GM19467 (cell line): ENCODE measurements at regions not wholly inside any gene's neighbourhood (a gene's known extent, or its start where the extent isn't known, plus 50 kb on each side); places are given as distances from the start of the nearest gene placed in this dataset.
"Not testable (repeated sequence)": the region's sequence is repeated elsewhere in the genome, so short reads cannot be mapped to it uniquely, and the experiment has no call there.

Experiments
- ATAC-seq: cut with Tn5 transposase; IDR thresholded peaks from one replicate; pipeline ENCODE4 v1.9.1; 2021; ENCODE audit warnings: mild to moderate bottlenecking, moderate library complexity; ENCODE audit not compliant: unreplicated experiment

DNA sequence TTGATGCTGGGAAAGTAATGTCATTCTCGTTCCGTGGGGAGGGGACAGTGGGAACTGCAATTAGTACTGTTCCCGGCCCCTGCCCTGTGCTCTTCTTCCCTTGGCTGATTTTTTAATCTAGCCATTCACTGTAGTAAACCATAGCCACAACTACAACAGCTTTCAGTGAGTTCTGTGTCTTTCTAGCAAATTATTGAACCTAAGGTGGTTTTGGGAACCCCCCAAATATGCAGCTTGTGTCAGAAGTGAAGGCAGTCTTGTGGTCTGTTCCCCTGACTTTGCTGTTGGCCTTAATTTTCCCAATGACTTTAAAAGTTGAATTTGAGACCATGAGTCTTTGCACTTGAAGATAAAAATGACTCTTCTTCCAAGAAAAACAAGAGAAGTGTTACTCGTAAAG, 114.3 kb upstream of the ETV6 start:
- no peak for ATAC-seq

DNA sequence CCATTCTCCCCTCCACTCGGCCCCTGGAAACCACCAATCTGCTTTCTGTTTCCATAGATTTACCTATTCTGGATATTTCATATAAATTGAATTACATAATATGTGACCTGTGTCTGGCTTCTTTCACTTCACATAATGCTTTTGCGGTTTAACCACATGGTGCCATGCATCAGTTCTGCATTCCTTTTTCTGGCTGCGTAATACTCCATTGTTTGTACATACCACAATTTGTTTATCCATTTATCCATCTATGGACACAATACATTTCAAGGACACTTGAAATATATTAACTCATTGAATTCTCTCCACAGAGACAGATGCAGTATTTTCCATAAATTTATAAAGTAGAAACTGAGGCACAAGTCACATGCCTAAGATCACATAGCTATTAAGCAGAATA, 110.3 kb upstream of the ETV6 start:
- no peak for ATAC-seq

- ATAC-seq = no peak
These were observed 109.3 kb upstream of the ETV6 start for GRCh38 chr12:11540156-11540555.

GRCh38 chr12:11540615-11541310, 108.7 kb upstream of the ETV6 start:
- ATAC-seq = no peak

GRCh38 chr12:11542599-11542998, 106.9 kb upstream of the ETV6 start:
- no peak for ATAC-seq

DNA sequence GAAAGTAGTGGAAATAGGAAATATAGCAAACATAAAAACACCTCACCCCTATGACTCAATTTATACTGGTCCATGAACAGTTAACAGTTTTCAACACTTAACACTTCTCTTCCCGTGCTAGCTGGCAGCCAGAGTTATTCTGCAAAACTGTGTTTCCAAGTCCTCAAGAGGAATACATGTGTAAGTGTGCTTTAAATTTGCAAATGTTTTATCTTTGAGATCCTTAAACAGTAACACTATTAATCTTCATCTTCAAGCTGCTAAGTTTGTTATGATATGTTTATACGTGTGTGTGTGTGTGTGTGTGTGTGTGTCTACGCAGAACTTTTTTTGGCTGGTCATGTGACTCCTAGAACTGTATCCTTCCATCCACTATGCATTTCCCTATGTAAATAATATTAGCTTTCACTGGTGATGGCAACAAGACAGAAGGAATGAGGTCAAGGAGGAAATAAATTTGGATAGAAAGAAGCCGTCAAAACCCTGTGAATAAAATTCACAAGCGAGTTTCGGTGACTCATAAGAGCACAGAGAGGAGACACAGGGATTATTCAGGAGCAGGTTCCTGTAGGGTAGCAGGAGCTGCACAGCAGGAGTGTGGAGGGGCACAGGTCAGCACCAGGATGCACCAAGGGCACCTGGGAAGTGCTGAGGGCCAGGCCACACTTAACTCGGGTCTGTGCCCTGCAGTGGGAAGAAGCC, 105.9 kb upstream of the ETV6 start:
- ATAC-seq = no peak

DNA sequence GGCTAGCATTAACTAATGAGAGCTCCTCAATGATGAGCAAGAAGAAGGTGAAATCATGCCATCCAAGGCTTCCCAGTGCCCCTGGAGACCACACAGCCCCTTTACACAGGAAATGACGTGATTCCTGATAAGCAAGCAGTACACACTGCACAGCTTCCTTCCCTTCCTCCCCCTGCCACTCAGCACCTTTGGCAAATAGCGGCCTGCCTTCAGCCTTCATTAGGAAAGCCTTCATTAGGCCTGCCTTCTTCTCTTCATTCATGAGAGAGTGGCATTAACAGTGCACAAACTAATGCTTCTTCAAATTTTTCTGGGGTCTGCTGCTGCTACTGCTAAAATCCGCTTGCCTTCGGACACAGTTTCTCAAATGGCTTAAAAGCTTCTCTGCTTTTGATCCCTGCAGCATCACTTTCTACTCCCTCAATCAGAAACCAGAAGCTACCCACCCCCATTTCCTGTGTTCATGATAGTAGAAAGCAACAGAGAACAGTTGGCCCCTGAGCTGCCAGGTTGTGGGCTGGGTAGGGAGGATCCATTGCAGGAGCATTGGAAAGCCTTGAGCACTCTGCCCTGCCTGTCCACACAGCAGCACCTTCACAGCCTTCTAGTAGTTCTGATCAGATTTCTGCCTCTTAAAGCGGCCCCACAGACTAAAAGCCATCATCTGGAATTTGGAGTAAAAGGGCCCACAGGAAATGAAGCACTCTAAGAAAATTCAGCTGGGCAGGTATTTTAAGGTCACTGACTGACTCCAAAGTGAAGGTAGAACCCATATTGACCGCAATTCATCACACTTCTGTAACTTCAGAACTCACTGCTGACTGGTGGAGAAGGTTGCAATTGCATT, 103.8 kb upstream of the ETV6 start:
- peak; percentile 79 for ATAC-seq

DNA sequence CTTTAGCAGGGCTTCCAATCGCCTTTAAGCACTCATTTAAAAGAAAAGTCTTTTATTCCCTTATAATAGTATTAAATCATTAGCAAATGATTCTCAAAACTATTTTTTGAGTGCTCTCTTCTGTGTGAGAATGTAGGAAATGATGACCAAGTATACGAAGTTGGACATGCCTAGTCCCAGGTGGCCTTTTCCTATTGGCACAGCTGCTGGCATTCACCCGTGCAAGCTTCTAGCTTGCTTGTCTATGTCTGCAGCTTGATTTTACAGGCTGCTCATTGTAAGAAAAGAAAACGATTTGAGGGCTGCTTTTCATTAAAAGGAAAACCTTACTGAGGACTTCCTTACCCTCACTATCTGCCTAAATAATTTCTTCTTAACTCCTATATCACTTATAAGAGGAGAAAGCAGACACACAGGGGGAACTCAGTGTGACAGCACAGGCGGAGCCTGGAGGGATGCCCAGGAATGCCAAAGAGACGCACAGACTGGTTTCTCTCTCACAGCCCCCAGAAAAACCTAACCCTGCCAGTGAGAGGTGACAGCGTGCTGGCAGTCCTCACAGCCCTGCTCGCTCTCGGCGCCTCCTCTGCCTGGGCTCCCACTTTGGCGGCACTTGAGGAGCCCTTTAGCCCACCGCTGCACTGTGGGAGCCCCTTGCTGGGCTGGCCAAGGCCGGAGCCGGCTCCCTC, 102.7 kb upstream of the ETV6 start:
- not testable (repeated sequence) for ATAC-seq

DNA sequence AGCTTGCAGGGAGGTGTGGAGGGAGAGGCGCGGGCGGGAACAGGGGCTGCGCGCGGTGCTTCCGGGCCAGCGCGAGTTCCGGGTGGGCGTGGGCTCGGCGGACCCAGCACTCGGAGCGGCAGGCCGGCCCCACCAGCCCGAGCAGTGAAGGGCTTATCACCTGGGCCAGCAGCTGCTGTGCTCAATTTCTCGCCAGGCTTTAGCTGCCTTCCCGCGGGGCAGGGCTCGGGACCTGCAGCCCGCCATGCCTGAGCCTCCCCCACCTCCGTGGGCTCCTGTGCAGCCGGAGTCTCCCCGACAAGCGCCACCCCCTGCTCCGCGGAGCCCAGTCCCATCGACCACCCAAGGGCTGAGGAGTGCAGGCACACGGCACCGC, 102.2 kb upstream of the ETV6 start:
- ATAC-seq = not testable (repeated sequence)

GRCh38 chr12:11549119-11549518, 100.4 kb upstream of the ETV6 start:
- no peak for ATAC-seq

DNA sequence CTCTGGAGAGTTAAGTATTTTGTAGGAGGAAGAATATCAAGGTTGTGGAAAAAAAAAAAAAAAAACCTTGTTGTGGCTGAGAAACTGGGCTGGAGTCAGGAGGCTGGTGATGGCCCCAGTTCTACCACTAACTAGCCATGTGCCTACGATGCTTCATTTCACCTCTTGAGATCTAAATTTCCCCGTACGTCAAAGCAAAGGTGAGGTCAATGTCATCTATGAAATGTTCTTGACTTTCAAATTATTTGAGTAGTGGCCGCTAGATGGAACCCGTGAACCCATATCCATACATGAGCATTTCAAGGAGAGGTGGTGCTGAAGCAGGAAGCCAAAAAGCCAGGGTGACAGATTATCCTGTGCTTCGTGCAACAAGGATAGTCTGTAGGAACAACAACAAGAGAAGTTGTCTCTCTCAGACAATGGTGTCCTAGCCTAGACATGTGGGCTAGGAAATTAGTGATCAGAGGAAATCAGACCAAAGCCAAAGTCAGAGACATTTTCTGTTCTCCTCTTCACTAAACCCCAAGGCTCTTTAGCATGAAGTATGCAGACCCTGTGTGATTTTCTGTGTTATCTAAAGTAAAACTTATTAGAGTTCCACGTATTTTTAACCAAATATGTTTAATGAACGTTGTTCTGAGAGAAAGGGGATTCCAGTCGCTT, 95.5 kb upstream of the ETV6 start:
- peak; percentile 73 for ATAC-seq

DNA sequence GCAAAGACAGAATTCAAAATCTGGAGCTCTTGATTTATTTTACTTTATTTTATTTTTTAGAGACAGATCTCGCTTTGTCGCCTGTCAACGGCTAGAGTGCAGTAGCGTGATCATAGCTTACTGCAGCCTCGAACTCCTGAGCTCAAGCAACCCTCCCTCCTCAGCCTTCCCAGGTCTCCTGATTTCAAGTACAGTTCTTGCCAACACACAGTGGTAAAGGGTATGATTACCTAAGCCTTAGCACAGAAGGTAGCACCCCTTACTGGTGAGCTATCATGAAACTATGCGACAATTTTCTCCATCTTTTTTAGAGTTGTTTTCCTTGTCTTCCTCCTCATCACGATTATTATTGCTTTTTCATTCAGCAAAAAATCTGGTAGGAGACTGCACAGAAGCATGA, 94.3 kb upstream of the ETV6 start:
- ATAC-seq = no peak

- no peak for ATAC-seq
These were observed 93.5 kb upstream of the ETV6 start for GRCh38 chr12:11555743-11556625.

DNA sequence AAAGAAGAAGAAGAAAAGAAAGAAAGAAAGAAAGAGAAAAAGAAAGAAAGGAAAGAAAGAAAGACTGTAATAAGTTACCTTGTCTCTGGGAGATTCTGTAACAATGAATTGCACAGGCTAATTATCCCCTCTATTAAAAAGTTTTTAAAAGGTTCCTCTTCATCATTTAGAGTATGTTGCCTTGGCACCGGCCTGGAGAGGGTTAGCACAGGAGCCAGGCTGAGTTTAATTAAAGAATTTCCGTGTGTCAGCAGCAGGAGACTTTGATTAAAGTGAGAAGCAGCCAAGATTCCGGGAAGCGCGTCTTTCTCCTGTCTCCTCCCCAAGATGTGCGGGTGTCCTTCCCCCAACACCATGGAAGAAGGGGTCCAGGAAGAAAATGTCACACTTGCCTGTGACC, 92.8 kb upstream of the ETV6 start:
- ATAC-seq = no peak

GRCh38 chr12:11559626-11560340, 89.7 kb upstream of the ETV6 start:
- ATAC-seq = no peak

- ATAC-seq = no peak
These were observed 88.1 kb upstream of the ETV6 start for GRCh38 chr12:11561411-11561810.

DNA sequence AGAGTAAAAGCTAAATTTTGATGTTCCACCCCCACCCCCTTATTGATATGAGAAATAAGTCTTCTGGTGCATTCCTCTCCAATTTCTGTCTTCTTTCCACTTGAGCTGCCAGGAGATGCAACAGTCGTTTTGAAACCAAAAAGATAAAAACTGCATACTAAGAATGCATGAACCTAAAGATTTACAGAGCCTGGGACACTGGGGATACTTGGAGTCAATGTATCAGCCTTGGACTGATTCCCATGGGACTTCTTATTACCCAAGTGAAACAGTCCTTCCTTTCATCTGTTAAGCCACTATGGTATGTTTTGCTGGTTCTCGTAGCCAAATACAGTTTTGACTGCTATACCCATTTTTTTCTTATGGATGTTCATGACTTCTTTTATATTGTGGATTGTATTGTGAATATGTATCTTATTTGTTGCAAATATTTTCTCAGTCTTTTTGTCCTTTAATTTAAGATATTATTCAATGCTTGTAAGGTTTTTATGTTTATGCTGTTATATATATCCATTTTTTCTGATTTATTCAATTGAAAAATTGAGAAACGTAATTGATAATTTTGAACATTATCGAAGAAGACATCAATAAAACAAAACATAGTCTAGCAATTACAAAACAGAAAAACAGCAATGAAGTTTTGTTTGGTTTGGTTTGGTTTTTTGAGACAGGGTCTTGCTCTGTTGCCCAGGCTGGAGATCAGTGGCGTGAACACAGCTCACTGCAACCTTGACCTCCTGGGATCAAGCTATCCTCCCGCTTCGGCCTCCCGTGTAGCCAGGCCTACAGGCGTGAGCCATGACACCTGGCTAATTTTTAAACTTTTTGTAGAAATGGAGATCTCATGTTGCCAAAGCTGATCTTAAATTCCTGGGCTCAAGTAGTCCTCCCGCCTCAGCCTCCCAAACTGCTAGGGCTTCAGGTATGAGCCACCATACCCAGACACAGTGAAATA, 85.4 kb upstream of the ETV6 start:
- ATAC-seq = no peak
